ENCODE measurements at regions not wholly inside any gene's neighbourhood (a gene's known extent, or its start where the extent isn't known, plus 50 kb on each side); places are given as distances from the start of the nearest gene placed in this dataset.

- no peak for TF ChIP-seq CTCF (IDR thresholded peaks at IDR 0.05 in 4 of 5, conservative IDR thresholded peaks at IDR 0.05 in 1 of 5)
- no peak for TF ChIP-seq POLR2A (IDR thresholded peaks at IDR 0.05)
These were observed 248.2 kb upstream of the KCNMB2 start for GRCh38 chr3:178288074-178288473.
